ENCODE measurements at regions not wholly inside any gene's neighbourhood (a gene's known extent, or its start where the extent isn't known, plus 50 kb on each side); places are given as distances from the start of the nearest gene placed in this dataset.

- no peak for TF ChIP-seq CTCF (conservative IDR thresholded peaks at IDR 0.05)
- no peak overlapping the region for H3K27ac ChIP-seq
Observed at GRCh38 chr2:42902939-42903709, 110.7 kb upstream of the HAAO start.

GRCh38 chr2:42901076-42901640 is 108.8 kb upstream of the HAAO start:
- no peak overlapping the region for H3K27ac ChIP-seq
- TF ChIP-seq CTCF (conservative IDR thresholded peaks at IDR 0.05), result no peak

GRCh38 chr2:42900289-42900891 is 108.0 kb upstream of the HAAO start:
- no peak for TF ChIP-seq CTCF (conservative IDR thresholded peaks at IDR 0.05)
- no peak overlapping the region for H3K27ac ChIP-seq

DNA sequence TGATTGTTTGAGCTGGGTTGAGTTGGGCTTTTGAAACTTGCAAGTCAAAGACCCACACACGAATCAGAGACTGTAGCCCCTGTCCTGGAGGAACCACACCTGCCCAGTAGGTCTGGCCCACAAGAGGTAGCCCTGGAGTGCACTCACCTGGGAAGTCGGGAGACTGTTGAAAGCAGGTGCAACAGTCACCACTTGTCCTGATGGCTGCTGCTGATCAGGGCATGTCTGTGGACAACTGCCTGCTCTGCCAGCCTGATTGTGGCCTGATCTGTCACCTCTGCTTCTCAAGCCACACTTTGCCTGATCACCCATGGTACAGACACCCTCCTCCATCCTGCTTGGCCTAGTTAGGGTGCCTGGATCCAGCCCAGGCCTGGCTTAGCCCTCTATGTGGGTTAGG is 105.0 kb upstream of the HAAO start:
- H3K27ac ChIP-seq, result no peak overlapping the region
- no peak for TF ChIP-seq CTCF (conservative IDR thresholded peaks at IDR 0.05)

DNA sequence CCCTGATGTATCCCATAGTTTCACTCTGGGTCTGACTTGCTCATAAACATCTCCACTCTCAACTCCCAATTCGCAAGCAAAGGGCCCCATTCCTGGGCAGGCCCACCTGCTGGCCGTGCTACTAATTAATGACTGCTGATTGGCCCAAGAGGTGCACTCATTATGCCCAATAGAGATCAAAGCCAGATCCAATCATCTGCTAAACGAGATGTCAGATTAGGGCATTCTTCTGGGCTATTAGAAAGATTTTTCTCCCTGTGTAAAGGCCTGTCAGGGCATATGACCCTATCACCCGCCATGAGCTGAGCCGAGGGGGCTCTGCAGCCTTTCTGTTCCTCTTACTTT is 103.4 kb upstream of the HAAO start:
- no peak overlapping the region for H3K27ac ChIP-seq
- no peak for TF ChIP-seq CTCF (conservative IDR thresholded peaks at IDR 0.05)

DNA sequence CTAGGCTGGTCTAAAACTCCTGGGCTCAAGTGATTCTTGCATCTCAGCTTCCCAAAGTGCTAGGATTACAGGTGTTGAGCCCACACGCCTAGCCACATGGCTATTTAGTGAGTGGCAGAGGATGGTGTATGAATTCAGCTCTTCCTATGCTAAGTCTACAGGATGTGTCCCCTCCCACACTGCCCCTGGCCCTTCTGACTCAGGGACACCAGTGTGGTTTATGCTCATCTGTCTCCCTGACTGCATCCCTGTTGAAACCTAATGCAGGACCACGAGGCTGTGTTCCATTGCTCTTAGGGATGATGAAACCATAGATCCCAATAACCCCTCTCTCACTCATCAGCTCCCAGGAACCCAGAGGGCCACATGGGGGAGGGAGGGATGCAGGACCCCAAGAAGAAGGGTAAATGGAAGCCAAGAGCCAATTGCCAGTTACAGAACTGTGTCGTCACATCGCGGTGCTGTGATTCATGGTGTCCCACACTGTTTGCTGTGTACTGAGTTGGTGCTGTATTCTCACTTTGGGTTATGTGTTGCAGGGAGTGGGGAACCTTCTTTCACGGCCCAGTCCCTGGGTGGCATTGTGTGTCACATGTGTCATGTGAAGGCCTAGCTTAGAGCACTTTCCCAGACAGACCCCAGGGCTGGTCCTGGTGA is 102.9 kb upstream of the HAAO start:
- H3K27ac ChIP-seq, result no peak overlapping the region
- TF ChIP-seq CTCF (conservative IDR thresholded peaks at IDR 0.05), result no peak

DNA sequence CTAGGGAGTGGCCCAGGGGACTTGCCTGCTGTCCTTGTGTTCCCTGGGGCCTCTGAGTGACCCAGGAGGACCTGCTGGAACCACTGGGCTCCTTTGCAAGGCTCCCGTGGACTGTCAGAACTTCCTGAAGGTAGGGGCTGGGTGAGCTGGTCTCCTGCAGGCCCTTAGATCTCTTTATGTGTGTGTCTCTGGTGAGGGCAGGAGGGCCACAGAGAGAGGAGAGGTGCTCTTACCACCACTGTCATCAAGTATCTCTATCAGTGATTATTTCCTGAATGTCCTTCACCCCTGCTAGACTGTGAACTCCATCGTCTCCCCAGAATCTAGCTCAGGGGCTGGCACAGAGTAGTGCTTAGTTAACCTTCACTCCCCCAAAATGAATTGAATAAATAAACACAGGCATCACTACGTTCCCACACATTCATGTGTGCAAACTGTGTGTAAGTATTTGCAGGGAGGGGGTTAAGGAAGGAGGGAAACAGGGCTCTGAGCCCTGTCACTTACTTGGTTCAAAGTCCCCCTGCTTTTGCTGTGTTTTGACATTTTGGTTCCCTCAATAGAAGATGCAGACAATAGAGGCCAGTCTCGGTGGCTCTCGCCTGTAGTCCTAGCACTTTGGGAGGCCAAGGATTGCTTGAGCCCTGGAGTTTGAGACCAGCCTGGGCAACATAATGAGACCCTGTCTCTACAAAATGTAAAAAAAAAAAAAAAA is 100.8 kb upstream of the HAAO start:
- no peak for TF ChIP-seq CTCF (conservative IDR thresholded peaks at IDR 0.05)

More for the DNA sequence above, 100.8 kb upstream of the HAAO start:
- no peak overlapping the region for H3K27ac ChIP-seq

All from VCaP (cell line).